K562 (cell line): ENCODE measurements at regions not wholly inside any gene's neighbourhood (a gene's known extent, or its start where the extent isn't known, plus 50 kb on each side); places are given as distances from the start of the nearest gene placed in this dataset.

Experiments used
- BRD4 ChIP-seq: fragments of 200-600 bp; sonication (generic); IDR thresholded peaks from 2 replicates; pipeline ENCODE4 v1.6.1; 2017; ENCODE audit warnings: inconsistent platforms
- CBX5 ChIP-seq: IDR thresholded peaks from 2 replicates; pipeline ENCODE4 v1.6.1; 2014; ENCODE audit warnings: low read depth, borderline replicate concordance
- CEBPG ChIP-seq, 3 experiments: fragments of 200-800 bp in 1 of 3; sonication (Bioruptor generic) in 1 of 3; sonication (generic) in 1 of 3; formaldehyde crosslinking in 1 of 3; IDR thresholded peaks in 2 of 3; conservative IDR thresholded peaks in 1 of 3; 2 replicates each; pipeline versions ENCODE4 v1.6.1 to v1.8.0; 2016 to 2022; ENCODE audit warnings: missing compliant biosample characterization in 2 of 3, missing genetic modification characterization in 2 of 3, mild to moderate bottlenecking in 1 of 3, missing genetic modification reagents in 1 of 3
- FOXP1 ChIP-seq: sonication (generic); formaldehyde crosslinking; IDR thresholded peaks from 2 replicates; pipeline ENCODE4 v1.8.0; 2022; ENCODE audit warnings: mild to moderate bottlenecking, missing genetic modification reagents
- NELFE ChIP-seq: IDR thresholded peaks from 2 replicates; pipeline ENCODE4 v1.6.1; 2011; ENCODE audit warnings: mild to moderate bottlenecking; ENCODE audit not compliant: insufficient read depth, insufficient read length
- POLR3A ChIP-seq: IDR thresholded peaks from 2 replicates; pipeline ENCODE4 v1.6.1; 2011; ENCODE audit warnings: borderline replicate concordance, mild to moderate bottlenecking, moderate library complexity; ENCODE audit not compliant: insufficient read length, insufficient read depth; ENCODE audit errors: extremely low read depth
- RBBP5 ChIP-seq: fragments of 200-600 bp; sonication (generic); IDR thresholded peaks from 2 replicates; pipeline ENCODE4 v1.6.1; 2012; ENCODE audit warnings: borderline replicate concordance, mild to moderate bottlenecking, low read length, control low read depth, inconsistent platforms; ENCODE audit not compliant: insufficient read depth, poor library complexity, severe bottlenecking
- SUPT5H ChIP-seq: fragments of 450-650 bp; IDR thresholded peaks from 2 replicates; pipeline ENCODE4 v1.6.1; 2016
- TRIM24 ChIP-seq, 2 experiments: fragments of 450-650 bp; IDR thresholded peaks; 2 replicates each; pipeline ENCODE4 v1.6.1; 2016
- TRIM28 ChIP-seq: fragments of 450-650 bp; IDR thresholded peaks from 2 replicates; pipeline ENCODE4 v1.6.1; 2017
- XRCC5 ChIP-seq: fragments of 200-400 bp; formaldehyde crosslinking; IDR thresholded peaks from 2 replicates; pipeline ENCODE4 v1.6.1; 2017; ENCODE audit warnings: low read depth, mild to moderate bottlenecking, low read length
- ZNF174 ChIP-seq: fragments of 250-450 bp; sonication (Bioruptor Pico); IDR thresholded peaks from 2 replicates; pipeline ENCODE4 v1.4.0; 2020; ENCODE audit warnings: mild to moderate bottlenecking
- ZNF740 ChIP-seq, 3 experiments: fragments of 200-800 bp in 1 of 3; sonication (Bioruptor generic) in 1 of 3; sonication (generic) in 1 of 3; formaldehyde crosslinking in 1 of 3; IDR thresholded peaks; 2 replicates each; pipeline versions ENCODE4 v1.6.1 to v1.8.0; 2016 to 2022; ENCODE audit warnings: mild to moderate bottlenecking in 2 of 3, missing compliant biosample characterization in 2 of 3, missing genetic modification characterization in 2 of 3, missing genetic modification reagents in 1 of 3
- ZNF785 ChIP-seq: fragments of 250-450 bp; sonication (Bioruptor Pico); IDR thresholded peaks from 2 replicates; pipeline ENCODE4 v1.4.0; 2020; ENCODE audit warnings: mild to moderate bottlenecking
- TF ChIP-seq, protein P1 (sequence below): fragments of 250-450 bp; sonication (Bioruptor Pico); IDR thresholded peaks from 2 replicates; pipeline ENCODE4 v1.8.0; 2022; ENCODE audit warnings: moderate library complexity, mild to moderate bottlenecking, inconsistent platforms
- TF ChIP-seq, protein P2 (sequence below): sonication (generic); formaldehyde crosslinking; IDR thresholded peaks from 2 replicates; pipeline ENCODE4 v1.8.1; 2023; ENCODE audit warnings: mild to moderate bottlenecking, missing genetic modification reagents
- TF ChIP-seq, protein P3 (sequence below): fragments of 250-450 bp; sonication (Bioruptor Pico); IDR thresholded peaks from 2 replicates; pipeline ENCODE4 v1.4.0; 2020; ENCODE audit warnings: borderline replicate concordance
- TF ChIP-seq, protein P4 (sequence below): sonication (generic); formaldehyde crosslinking; IDR thresholded peaks from 2 replicates; pipeline ENCODE4 v1.8.0; 2022; ENCODE audit warnings: mild to moderate bottlenecking, missing genetic modification reagents
- TF ChIP-seq, protein P5 (sequence below): fragments of 250-450 bp; sonication (Bioruptor Pico); IDR thresholded peaks from 2 replicates; pipeline ENCODE4 v1.5.0; 2021; ENCODE audit warnings: mild to moderate bottlenecking, borderline replicate concordance

- TF ChIP-seq CBX5 (no peak), BRD4 (no peak), FOXP1 (no peak), CEBPG (CRISPR knock-in tag; IDR thresholded peaks at IDR 0.05) (no peak), CEBPG (tag; conservative IDR thresholded peaks at IDR 0.05 in 1 of 2, IDR thresholded peaks at IDR 0.05 in 1 of 2) (no peak), POLR3A (no peak), ZNF740 (CRISPR knock-in tag; IDR thresholded peaks at IDR 0.05) (no peak), ZNF740 (tag; IDR thresholded peaks at IDR 0.05) (no peak), ZNF174 (CRISPR knock-in tag) (no peak), TRIM24 (IDR thresholded peaks at IDR 0.05) (peak; percentile 22 to 44; a peak in 2 of 4 replicates), NELFE (no peak), XRCC5 (no peak), RBBP5 (no peak), SUPT5H (no peak), ZNF785 (CRISPR knock-in tag) (no peak), TRIM28 (no peak)
- TF ChIP-seq, protein P1, sequence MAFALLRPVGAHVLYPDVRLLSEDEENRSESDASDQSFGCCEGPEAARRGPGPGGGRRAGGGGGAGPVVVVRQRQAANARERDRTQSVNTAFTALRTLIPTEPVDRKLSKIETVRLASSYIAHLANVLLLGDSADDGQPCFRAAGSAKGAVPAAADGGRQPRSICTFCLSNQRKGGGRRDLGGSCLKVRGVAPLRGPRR (CRISPR knock-in tag): no peak
- TF ChIP-seq, protein P2, sequence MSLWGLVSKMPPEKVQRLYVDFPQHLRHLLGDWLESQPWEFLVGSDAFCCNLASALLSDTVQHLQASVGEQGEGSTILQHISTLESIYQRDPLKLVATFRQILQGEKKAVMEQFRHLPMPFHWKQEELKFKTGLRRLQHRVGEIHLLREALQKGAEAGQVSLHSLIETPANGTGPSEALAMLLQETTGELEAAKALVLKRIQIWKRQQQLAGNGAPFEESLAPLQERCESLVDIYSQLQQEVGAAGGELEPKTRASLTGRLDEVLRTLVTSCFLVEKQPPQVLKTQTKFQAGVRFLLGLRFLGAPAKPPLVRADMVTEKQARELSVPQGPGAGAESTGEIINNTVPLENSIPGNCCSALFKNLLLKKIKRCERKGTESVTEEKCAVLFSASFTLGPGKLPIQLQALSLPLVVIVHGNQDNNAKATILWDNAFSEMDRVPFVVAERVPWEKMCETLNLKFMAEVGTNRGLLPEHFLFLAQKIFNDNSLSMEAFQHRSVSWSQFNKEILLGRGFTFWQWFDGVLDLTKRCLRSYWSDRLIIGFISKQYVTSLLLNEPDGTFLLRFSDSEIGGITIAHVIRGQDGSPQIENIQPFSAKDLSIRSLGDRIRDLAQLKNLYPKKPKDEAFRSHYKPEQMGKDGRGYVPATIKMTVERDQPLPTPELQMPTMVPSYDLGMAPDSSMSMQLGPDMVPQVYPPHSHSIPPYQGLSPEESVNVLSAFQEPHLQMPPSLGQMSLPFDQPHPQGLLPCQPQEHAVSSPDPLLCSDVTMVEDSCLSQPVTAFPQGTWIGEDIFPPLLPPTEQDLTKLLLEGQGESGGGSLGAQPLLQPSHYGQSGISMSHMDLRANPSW (CRISPR knock-in tag): no peak
- TF ChIP-seq, protein P3, sequence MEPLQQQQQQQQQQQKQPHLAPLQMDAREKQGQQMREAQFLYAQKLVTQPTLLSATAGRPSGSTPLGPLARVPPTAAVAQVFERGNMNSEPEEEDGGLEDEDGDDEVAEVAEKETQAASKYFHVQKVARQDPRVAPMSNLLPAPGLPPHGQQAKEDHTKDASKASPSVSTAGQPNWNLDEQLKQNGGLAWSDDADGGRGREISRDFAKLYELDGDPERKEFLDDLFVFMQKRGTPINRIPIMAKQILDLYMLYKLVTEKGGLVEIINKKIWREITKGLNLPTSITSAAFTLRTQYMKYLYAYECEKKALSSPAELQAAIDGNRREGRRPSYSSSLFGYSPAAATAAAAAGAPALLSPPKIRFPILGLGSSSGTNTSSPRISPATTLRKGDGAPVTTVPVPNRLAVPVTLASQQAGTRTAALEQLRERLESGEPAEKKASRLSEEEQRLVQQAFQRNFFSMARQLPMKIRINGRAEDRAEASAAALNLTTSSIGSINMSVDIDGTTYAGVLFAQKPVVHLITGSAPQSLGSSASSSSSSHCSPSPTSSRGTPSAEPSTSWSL (CRISPR knock-in tag): no peak
- TF ChIP-seq, protein P4, sequence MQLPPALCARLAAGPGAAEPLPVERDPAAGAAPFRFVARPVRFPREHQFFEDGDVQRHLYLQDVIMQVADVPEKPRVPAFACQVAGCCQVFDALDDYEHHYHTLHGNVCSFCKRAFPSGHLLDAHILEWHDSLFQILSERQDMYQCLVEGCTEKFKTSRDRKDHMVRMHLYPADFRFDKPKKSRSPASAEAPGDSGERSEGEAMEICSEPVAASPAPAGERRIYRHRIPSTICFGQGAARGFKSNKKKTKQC (CRISPR knock-in tag): no peak
- TF ChIP-seq, protein P5, sequence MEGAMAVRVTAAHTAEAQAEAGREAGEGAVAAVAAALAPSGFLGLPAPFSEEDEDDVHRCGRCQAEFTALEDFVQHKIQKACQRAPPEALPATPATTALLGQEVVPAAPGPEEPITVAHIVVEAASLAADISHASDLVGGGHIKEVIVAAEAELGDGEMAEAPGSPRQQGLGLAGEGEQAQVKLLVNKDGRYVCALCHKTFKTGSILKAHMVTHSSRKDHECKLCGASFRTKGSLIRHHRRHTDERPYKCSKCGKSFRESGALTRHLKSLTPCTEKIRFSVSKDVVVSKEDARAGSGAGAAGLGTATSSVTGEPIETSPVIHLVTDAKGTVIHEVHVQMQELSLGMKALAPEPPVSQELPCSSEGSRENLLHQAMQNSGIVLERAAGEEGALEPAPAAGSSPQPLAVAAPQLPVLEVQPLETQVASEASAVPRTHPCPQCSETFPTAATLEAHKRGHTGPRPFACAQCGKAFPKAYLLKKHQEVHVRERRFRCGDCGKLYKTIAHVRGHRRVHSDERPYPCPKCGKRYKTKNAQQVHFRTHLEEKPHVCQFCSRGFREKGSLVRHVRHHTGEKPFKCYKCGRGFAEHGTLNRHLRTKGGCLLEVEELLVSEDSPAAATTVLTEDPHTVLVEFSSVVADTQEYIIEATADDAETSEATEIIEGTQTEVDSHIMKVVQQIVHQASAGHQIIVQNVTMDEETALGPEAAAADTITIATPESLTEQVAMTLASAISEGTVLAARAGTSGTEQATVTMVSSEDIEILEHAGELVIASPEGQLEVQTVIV (CRISPR knock-in tag): no peak
These were observed 112.9 kb downstream of the SAMD9 start (continued) for GRCh38 chr7:93004906-93005305.
